ENCODE measurements at regions not wholly inside any gene's neighbourhood (a gene's known extent, or its start where the extent isn't known, plus 50 kb on each side); places are given as distances from the start of the nearest gene placed in this dataset.

GRCh38 chr5:164353155-164353554, 847.7 kb downstream of the MAT2B start:
- H3K9ac ChIP-seq (ENCODE audit: low read depth in 1 of 2, low read length in 2 of 2), result no peak overlapping the region
- DNase-seq (ENCODE audit: low spot score), result no peak
- no peak overlapping the region for H3K27ac ChIP-seq (ENCODE audit: low read depth in 1 of 2, low read length in 2 of 2)
- no peaks in the 10 kb centered on the region for H3K27me3 ChIP-seq (ENCODE audit: control insufficient read depth in 4 of 4, insufficient read depth in 4 of 4, low read length in 3 of 4)
- no peaks in the 10 kb centered on the region for H3K4me1 ChIP-seq (ENCODE audit: control insufficient read depth in 4 of 4, insufficient read depth in 4 of 4, low read length in 3 of 4)
- H3K36me3 ChIP-seq (ENCODE audit: control insufficient read depth in 4 of 4, insufficient read depth in 3 of 4, low read depth in 1 of 4, low read length in 3 of 4), result no peaks in the 10 kb centered on the region
- TF ChIP-seq ZBTB33 (IDR thresholded peaks at IDR 0.05), result no peak
- no peak for TF ChIP-seq RAD21 (IDR thresholded peaks at IDR 0.05)
- no peak for TF ChIP-seq ATF3 (IDR thresholded peaks at IDR 0.05)
- no peak for TF ChIP-seq HNF4A (conservative IDR thresholded peaks at IDR 0.05)
- TF ChIP-seq FOXA1 (IDR thresholded peaks at IDR 0.05), result no peak
- TF ChIP-seq FOXA2 (IDR thresholded peaks at IDR 0.05), result no peak
- TF ChIP-seq CTCF (IDR thresholded peaks at IDR 0.05; ENCODE audit: low read depth, low read length, missing input control), result no peak
- no peak for TF ChIP-seq HNF4G (IDR thresholded peaks at IDR 0.05)
- TF ChIP-seq GABPA (IDR thresholded peaks at IDR 0.05 in 1 of 2, conservative IDR thresholded peaks at IDR 0.05 in 1 of 2), result no peak
- TF ChIP-seq NR2F2 (IDR thresholded peaks at IDR 0.05), result no peak
- TF ChIP-seq MAX (IDR thresholded peaks at IDR 0.05), result no peak
- no peak for TF ChIP-seq YY1 (IDR thresholded peaks at IDR 0.05)
- TF ChIP-seq SP1 (IDR thresholded peaks at IDR 0.05), result no peak
- no peak for TF ChIP-seq TAF1 (conservative IDR thresholded peaks at IDR 0.05)
- no peak for TF ChIP-seq REST (IDR thresholded peaks at IDR 0.05)
- TF ChIP-seq EGR1 (IDR thresholded peaks at IDR 0.05; ENCODE audit: low read depth in 2 of 2), result no peak
- no peak for TF ChIP-seq RXRA (IDR thresholded peaks at IDR 0.05)
- no peak for TF ChIP-seq JUND (IDR thresholded peaks at IDR 0.05)
- no peaks in the 10 kb centered on the region for H3K9me3 ChIP-seq (ENCODE audit: control insufficient read depth in 4 of 4, low read length in 3 of 4)
- WGBS, result 25% methylated on average over 1 of the region's 1 CpG
- no peak overlapping the region for H3K4me3 ChIP-seq (ENCODE audit: low read depth in 1 of 3, low read length in 3 of 3)

Measured in liver (tissue), 8 donors.